ENCODE measurements at regions not wholly inside any gene's neighbourhood (a gene's known extent, or its start where the extent isn't known, plus 50 kb on each side); places are given as distances from the start of the nearest gene placed in this dataset.

DNA sequence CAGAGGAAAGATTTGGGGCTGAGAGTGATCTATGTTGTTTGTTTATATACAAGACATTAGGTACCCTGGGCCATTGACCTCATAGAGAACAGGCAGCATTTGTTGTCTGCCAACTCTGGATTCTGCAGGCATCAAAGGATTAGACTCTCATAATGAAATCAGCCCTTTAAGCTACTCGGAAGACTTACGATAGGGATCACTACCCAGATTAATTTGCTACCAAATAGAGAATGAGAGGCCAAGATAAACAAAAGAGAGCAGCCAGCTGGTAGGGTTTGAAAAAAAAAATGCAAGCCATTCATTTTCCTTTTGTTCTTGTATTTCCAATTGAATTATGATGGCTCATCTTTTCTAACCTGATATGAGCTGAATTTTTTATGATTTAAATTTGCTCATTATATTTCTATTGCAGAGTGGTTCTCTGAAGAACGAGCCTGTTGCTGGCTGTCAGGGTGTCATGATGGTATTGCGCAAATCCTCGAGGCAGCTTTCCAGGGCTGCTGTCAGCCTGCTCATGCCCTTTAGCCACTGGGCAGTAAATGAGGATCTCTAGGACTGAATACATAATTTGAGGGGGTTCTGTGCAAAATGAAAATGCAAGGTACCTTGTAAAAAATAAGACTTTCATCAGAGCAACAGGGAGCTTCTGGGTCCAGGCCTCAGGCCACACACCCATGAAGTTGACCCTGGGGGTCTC lies 116.4 kb upstream of the KCNJ15 start:
- peaks cover 0 to 6% (median 0%) of the 10 kb centered on the region in 3 donors for H3K27me3 ChIP-seq
- WGBS, 5 donors: 27 to 34% (median 31%) methylated on average over 5 of the region's 5 CpGs
- peaks cover 4 to 9% (median 7%) of the 10 kb centered on the region in 4 donors for H3K9me3 ChIP-seq
- intact Hi-C loops (cut with DNase I; ENCODE audit: low total_unique reads): no loop called here
- no peaks in the 10 kb centered on the region for H3K36me3 ChIP-seq
- TF ChIP-seq POLR2A (IDR thresholded peaks at IDR 0.05): no peak
- TF ChIP-seq POLR2AphosphoS5 (IDR thresholded peaks at IDR 0.05): no peak
- no peak for TF ChIP-seq EP300 (IDR thresholded peaks at IDR 0.05)
- TF ChIP-seq, protein P1, sequence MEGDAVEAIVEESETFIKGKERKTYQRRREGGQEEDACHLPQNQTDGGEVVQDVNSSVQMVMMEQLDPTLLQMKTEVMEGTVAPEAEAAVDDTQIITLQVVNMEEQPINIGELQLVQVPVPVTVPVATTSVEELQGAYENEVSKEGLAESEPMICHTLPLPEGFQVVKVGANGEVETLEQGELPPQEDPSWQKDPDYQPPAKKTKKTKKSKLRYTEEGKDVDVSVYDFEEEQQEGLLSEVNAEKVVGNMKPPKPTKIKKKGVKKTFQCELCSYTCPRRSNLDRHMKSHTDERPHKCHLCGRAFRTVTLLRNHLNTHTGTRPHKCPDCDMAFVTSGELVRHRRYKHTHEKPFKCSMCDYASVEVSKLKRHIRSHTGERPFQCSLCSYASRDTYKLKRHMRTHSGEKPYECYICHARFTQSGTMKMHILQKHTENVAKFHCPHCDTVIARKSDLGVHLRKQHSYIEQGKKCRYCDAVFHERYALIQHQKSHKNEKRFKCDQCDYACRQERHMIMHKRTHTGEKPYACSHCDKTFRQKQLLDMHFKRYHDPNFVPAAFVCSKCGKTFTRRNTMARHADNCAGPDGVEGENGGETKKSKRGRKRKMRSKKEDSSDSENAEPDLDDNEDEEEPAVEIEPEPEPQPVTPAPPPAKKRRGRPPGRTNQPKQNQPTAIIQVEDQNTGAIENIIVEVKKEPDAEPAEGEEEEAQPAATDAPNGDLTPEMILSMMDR (IDR thresholded peaks at IDR 0.05): no peak
- peaks cover 0 to 16% (median 3%) of the 10 kb centered on the region in 4 donors for H3K4me1 ChIP-seq
- H3K27ac ChIP-seq: no peak overlapping the region
- peak; percentile 43 to 44 for DNase-seq
- no peak overlapping the region for H3K4me3 ChIP-seq

DNA sequence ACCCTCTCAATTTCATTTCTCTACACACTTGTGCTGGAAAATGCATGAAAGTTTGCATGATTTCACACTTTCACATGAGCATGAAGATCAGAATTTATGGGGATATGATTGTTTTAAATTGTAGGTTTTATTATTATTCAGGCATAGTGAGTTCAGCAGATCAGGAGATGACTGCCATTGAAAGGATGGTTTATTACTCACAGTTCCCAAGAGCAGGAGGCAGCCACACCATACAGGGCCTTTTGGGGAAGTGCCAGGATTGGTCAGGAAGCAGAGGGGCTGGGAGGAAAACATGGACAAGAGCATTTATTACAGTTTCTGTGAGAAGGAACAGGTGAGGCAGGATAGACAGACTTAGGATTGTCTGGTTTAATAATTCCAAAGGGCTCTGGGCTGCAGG lies 114.6 kb upstream of the KCNJ15 start:
- H3K4me1 ChIP-seq: peaks cover 0 to 16% (median 3%) of the 10 kb centered on the region in 4 donors
- peaks cover 4 to 11% (median 9%) of the 10 kb centered on the region in 4 donors for H3K9me3 ChIP-seq
- TF ChIP-seq POLR2AphosphoS5 (IDR thresholded peaks at IDR 0.05): no peak
- TF ChIP-seq, protein P1 (IDR thresholded peaks at IDR 0.05): no peak
- TF ChIP-seq POLR2A (IDR thresholded peaks at IDR 0.05): no peak
- no peak for TF ChIP-seq EP300 (IDR thresholded peaks at IDR 0.05)
- H3K27ac ChIP-seq: no peak overlapping the region
- H3K4me3 ChIP-seq: no peak overlapping the region
- H3K27me3 ChIP-seq: no peaks in the 10 kb centered on the region
- intact Hi-C loops (cut with DNase I; ENCODE audit: low total_unique reads): no loop called here
- H3K36me3 ChIP-seq: no peaks in the 10 kb centered on the region
- no peak for DNase-seq

DNA sequence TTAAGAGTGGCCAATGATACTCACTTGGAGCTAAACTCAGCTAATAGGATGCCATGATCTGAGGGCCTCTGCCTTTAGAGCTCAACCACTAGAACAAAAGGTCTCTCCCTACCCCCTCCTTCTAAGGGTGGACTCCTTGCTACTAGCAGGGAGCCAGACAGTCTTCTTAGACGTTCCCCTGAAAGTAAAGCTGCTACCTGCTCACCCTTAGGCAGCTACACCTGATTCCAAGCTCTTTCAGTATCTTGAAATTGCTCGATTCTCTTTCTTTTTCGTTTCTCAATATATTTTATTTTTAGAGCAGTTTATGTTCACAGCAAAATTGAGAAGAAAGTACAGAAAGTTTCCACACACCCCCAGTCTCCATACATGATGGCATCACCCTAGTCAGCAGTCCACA lies 112.6 kb upstream of the KCNJ15 start:
- no peak overlapping the region for H3K4me3 ChIP-seq
- H3K27ac ChIP-seq: no peak overlapping the region
- H3K9me3 ChIP-seq: peaks cover 4 to 11% (median 9%) of the 10 kb centered on the region in 4 donors
- H3K36me3 ChIP-seq: no peaks in the 10 kb centered on the region
- no peak for DNase-seq
- WGBS, 5 donors: 58 to 70% (median 63%) methylated on average over 3 of the region's 3 CpGs
- no peaks in the 10 kb centered on the region for H3K27me3 ChIP-seq
- H3K4me1 ChIP-seq: peaks cover 0 to 16% (median 3%) of the 10 kb centered on the region in 4 donors
- intact Hi-C loops (cut with DNase I; ENCODE audit: low total_unique reads): no loop called here
- no peak for TF ChIP-seq POLR2AphosphoS5 (IDR thresholded peaks at IDR 0.05)
- no peak for TF ChIP-seq EP300 (IDR thresholded peaks at IDR 0.05)
- no peak for TF ChIP-seq POLR2A (IDR thresholded peaks at IDR 0.05)
- TF ChIP-seq, protein P1 (IDR thresholded peaks at IDR 0.05): no peak

DNA sequence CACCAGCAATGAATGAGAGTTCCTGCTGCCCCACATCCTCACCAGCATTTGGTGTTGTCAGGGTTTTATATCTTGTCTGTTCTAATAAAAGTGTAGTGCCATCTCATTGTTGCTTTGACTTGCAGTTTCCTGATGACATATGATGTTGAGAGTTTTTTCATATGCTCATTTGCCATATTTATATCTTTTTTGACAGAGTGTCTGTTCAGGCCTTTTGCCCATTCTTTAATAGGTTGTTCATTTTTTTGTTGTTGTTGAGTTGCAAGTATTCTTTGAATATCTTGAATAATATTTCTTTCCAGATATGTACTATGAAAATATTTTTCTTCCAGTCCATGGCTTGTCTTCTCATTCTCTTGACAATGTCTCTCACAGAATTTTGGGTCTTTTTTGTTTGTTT lies 111.7 kb upstream of the KCNJ15 start:
- Histone ChIP-seq H3K9me3 (peaks cover 4 to 11% (median 9%) of the 10 kb centered on the region in 4 donors), H3K27me3 (no peaks in the 10 kb centered on the region), H3K4me3 (no peak overlapping the region), H3K27ac (no peak overlapping the region), H3K36me3 (no peaks in the 10 kb centered on the region), H3K4me1 (peaks cover 0 to 8% (median 0%) of the 10 kb centered on the region in 4 donors)
- intact Hi-C loops (cut with DNase I; ENCODE audit: low total_unique reads): no loop called here
- no peak for DNase-seq
- TF ChIP-seq, protein P1 (IDR thresholded peaks at IDR 0.05): no peak
- TF ChIP-seq EP300 (IDR thresholded peaks at IDR 0.05) (no peak), POLR2A (IDR thresholded peaks at IDR 0.05) (no peak), POLR2AphosphoS5 (IDR thresholded peaks at IDR 0.05) (no peak)

Data from stomach (tissue), 8 donors.